ENCODE measurements at regions not wholly inside any gene's neighbourhood (a gene's known extent, or its start where the extent isn't known, plus 50 kb on each side); places are given as distances from the start of the nearest gene placed in this dataset.

DNA sequence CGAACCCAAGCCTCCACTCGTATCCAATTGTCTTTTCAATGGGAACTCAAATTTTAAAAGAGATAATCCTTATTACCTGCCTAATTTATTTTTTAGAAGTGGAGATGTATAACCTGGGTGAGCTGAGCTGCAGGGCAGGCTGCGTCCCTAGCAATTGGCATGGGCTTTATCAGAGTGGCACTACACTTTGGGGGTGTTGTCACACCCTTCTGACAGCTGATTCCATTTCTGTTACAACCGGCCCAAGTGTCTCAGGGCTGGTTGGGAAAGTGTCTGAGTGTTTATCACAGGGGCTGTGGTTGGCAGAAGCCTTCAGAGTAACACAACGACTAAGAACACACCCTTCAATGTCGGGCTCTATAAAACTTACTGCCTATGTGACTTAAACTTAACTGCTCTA is 295.0 kb downstream of the SMAD2 start:
- 3% methylated on average over 5 of the region's 6 CpGs for WGBS (ENCODE audit: insufficient coverage, low coverage, missing lambda C conversion rate)
- Histone ChIP-seq H3K79me2 (ENCODE audit: control insufficient read depth, insufficient read depth, low read length) (no peaks in the 10 kb centered on the region), H2AFZ (ENCODE audit: low read depth, low read length) (no peak overlapping the region), H3K27ac (ENCODE audit: extremely low read depth, low read depth, low read length) (no peak overlapping the region), H3K4me3 (no peak overlapping the region), H3K9ac (ENCODE audit: insufficient read depth in 1 of 2, low read depth in 2 of 2, low read length in 2 of 2) (no peak overlapping the region), H3K9me1 (ENCODE audit: control insufficient read depth, insufficient read depth, low read length) (no peaks in the 10 kb centered on the region), H4K20me1 (replicated peaks; ENCODE audit: control insufficient read depth, insufficient read depth, low read length) (no peaks in the 10 kb centered on the region), H3K4me1 (replicated peaks in 1 of 2; ENCODE audit: control insufficient read depth in 2 of 2, insufficient read depth in 2 of 2, low read length in 2 of 2) (no peaks in the 10 kb centered on the region), H3K36me3 (ENCODE audit: control insufficient read depth, insufficient read depth, low read length) (no peaks in the 10 kb centered on the region), H3K9me3 (replicated peaks; ENCODE audit: control insufficient read depth, insufficient read depth, low read depth, low read length) (no peaks in the 10 kb centered on the region), H3K4me2 (ENCODE audit: insufficient read depth, low read length) (no peak overlapping the region), H3K27me3 (ENCODE audit: control insufficient read depth in 2 of 2, insufficient read depth in 2 of 2, low read length in 2 of 2) (no peaks in the 10 kb centered on the region)
- ATAC-seq (no peak), DNase-seq (ENCODE audit: extremely low read depth in 1 of 4, low spot score in 3 of 4) (no peak), FAIRE-seq (no peak)
- in situ Hi-C loops (cut with MboI): no loop called here
- TF ChIP-seq, protein P1, sequence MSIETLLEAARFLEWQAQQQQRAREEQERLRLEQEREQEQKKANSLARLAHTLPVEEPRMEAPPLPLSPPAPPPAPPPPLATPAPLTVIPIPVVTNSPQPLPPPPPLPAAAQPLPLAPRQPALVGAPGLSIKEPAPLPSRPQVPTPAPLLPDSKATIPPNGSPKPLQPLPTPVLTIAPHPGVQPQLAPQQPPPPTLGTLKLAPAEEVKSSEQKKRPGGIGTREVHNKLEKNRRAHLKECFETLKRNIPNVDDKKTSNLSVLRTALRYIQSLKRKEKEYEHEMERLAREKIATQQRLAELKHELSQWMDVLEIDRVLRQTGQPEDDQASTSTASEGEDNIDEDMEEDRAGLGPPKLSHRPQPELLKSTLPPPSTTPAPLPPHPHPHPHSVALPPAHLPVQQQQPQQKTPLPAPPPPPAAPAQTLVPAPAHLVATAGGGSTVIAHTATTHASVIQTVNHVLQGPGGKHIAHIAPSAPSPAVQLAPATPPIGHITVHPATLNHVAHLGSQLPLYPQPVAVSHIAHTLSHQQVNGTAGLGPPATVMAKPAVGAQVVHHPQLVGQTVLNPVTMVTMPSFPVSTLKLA (conservative IDR thresholded peaks at IDR 0.05): no peak
- TF ChIP-seq, protein P2, sequence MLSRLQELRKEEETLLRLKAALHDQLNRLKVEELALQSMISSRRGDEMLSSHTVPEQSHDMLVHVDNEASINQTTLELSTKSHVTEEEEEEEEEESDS (CRISPR knock-in tag; IDR thresholded peaks at IDR 0.05): no peak
- TF ChIP-seq NR1H2 (CRISPR knock-in tag; IDR thresholded peaks at IDR 0.05): no peak
- TF ChIP-seq, protein P3, sequence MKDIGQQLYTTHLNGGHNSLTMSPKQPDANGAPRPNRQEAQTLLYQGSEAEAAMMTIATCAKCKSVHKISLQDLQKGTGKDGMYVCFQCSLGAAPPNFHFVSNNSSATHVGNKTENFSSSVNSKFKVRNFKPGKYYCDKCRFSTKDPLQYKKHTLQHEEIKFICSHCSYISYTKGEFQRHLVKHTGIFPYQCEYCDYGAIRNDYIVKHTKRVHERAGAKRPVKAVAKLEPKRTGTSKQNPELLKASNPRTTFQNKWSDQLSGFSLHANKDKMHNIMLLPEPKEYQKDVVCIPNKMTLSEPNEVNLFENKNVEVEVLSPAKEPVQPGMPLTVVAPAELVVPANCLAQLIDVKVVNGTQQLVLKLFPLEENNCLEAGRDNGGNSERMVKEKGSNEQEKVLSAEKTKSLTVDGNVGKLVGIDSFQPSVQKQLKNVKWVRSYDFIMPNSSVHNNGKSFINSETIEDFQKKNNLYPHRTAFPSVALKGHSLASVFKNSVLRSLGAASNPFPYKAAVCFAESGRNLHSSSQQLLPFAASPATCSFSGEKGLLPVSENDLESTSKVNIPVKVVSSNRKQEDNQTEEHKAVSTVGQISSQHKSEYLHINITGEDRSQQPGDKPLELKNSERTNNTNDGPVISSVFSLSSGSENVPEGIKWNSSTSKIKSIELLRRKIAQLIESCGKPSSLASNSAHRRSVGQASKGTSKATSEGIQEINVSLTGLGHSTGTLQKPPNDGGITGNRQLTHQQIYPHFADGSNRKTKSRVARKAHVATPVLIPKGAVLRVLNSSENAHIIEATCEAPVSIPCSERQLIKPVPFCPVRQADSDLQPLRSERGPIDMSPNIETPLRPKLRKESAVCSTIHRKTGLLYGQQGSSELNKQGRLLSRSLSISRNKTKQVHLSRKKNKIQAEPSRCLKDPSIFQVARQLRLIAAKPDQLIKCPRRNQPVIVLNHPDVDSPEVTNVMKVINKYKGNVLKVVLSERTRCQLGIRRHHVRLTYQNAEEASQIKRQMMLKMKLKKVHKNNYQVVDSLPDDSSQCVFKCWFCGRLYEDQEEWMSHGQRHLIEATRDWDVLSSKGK (CRISPR knock-in tag; IDR thresholded peaks at IDR 0.05): no peak
- CTCF ChIA-PET (ENCODE audit: low intra/inter-chr PET ratio): no interaction called here
- intact Hi-C loops (cut with micrococcal nuclease): no loop called here
- POLR2A ChIA-PET: interaction anchor here (0.6 kb wide), 1 partner anchor 340 kb away, joined by 3 read pairs; no protein-coding TSS in a partner anchor
- BruUV-seq (replicated peaks): no TSS peak

Data from K562 (cell line).